H1 (cell line): ENCODE measurements at regions not wholly inside any gene's neighbourhood (a gene's known extent, or its start where the extent isn't known, plus 50 kb on each side); places are given as distances from the start of the nearest gene placed in this dataset.

Experiments used
- CEBPB ChIP-seq: IDR thresholded peaks from 2 replicates; pipeline ENCODE4 v1.6.1; 2012; ENCODE audit warnings: low read depth, low read length
- CHD2 ChIP-seq: IDR thresholded peaks from 2 replicates; pipeline ENCODE4 v1.6.1; 2012; ENCODE audit warnings: low read length, improper control_type of control experiment
- POLR2A ChIP-seq, 2 experiments: IDR thresholded peaks; 1 replicate in 1 of 2; 2 replicates in 1 of 2; pipeline ENCODE4 v1.6.1; 2011; ENCODE audit warnings: low read depth in 2 of 2, low read length in 2 of 2, mild to moderate bottlenecking in 2 of 2; ENCODE audit errors: control extremely low read depth in 1 of 2
- POLR2AphosphoS5 ChIP-seq: IDR thresholded peaks from 2 replicates; pipeline ENCODE4 v1.6.1; 2011; ENCODE audit warnings: low read depth, low read length
- SP4 ChIP-seq: IDR thresholded peaks from 2 replicates; pipeline ENCODE4 v1.6.1; 2012; ENCODE audit warnings: low read length, inconsistent platforms
- ZNF274 ChIP-seq: IDR thresholded peaks from 2 replicates; pipeline ENCODE4 v1.7.0; 2012; ENCODE audit warnings: low read length, borderline replicate concordance; ENCODE audit errors: extremely low read depth
- TF ChIP-seq, protein P1 (sequence below): IDR thresholded peaks from 2 replicates; pipeline ENCODE4 v1.6.1; 2011; ENCODE audit warnings: low read depth, mild to moderate bottlenecking, low read length; ENCODE audit not compliant: insufficient read depth
- TF ChIP-seq, protein P2 (sequence below), 3 experiments: IDR thresholded peaks; 1 replicate in 2 of 3; 2 replicates in 1 of 3; pipeline versions ENCODE4 v1.5.1 to v1.6.1; 2011; ENCODE audit warnings: low read length in 3 of 3, mild to moderate bottlenecking in 3 of 3, inconsistent platforms in 2 of 3, low read depth in 1 of 3, moderate library complexity in 1 of 3; ENCODE audit not compliant: insufficient read depth in 1 of 3; ENCODE audit errors: control extremely low read depth in 1 of 3

DNA sequence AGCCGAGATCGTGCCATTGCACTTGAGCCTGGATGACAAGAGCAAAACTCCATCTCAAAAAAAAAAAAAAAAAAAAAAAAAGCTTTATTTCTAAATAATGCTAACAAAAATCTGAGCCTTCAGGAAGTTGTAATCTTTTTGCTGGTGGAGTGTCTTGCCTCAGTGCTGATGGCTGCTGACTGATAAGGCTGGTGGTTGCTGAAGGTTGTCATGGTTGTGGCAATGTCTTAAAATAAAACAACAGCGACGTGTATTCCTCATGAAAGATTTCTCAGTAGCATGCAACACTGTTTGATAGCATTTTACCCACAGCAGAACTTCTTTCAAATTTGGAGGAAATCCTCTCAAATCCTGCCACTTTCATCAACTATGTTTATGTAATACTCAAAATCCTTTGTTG, 77.4 kb upstream of the PTPRG start:
- no peak for TF ChIP-seq POLR2AphosphoS5
- TF ChIP-seq, protein P1, sequence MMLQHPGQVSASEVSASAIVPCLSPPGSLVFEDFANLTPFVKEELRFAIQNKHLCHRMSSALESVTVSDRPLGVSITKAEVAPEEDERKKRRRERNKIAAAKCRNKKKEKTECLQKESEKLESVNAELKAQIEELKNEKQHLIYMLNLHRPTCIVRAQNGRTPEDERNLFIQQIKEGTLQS: no peak
- TF ChIP-seq, protein P2, sequence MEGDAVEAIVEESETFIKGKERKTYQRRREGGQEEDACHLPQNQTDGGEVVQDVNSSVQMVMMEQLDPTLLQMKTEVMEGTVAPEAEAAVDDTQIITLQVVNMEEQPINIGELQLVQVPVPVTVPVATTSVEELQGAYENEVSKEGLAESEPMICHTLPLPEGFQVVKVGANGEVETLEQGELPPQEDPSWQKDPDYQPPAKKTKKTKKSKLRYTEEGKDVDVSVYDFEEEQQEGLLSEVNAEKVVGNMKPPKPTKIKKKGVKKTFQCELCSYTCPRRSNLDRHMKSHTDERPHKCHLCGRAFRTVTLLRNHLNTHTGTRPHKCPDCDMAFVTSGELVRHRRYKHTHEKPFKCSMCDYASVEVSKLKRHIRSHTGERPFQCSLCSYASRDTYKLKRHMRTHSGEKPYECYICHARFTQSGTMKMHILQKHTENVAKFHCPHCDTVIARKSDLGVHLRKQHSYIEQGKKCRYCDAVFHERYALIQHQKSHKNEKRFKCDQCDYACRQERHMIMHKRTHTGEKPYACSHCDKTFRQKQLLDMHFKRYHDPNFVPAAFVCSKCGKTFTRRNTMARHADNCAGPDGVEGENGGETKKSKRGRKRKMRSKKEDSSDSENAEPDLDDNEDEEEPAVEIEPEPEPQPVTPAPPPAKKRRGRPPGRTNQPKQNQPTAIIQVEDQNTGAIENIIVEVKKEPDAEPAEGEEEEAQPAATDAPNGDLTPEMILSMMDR (IDR thresholded peaks at IDR 0.05; ENCODE audit: control extremely low read depth in 1 of 3, insufficient read depth in 1 of 3, low read depth in 1 of 3, low read length in 3 of 3): no peak
- no peak for TF ChIP-seq ZNF274
- TF ChIP-seq CEBPB: no peak
- TF ChIP-seq POLR2A (IDR thresholded peaks at IDR 0.05; ENCODE audit: control extremely low read depth in 1 of 2, low read depth in 2 of 2, low read length in 2 of 2): no peak
- no peak for TF ChIP-seq CHD2
- TF ChIP-seq SP4: no peak
